ENCODE measurements at regions not wholly inside any gene's neighbourhood (a gene's known extent, or its start where the extent isn't known, plus 50 kb on each side); places are given as distances from the start of the nearest gene placed in this dataset.

DNA sequence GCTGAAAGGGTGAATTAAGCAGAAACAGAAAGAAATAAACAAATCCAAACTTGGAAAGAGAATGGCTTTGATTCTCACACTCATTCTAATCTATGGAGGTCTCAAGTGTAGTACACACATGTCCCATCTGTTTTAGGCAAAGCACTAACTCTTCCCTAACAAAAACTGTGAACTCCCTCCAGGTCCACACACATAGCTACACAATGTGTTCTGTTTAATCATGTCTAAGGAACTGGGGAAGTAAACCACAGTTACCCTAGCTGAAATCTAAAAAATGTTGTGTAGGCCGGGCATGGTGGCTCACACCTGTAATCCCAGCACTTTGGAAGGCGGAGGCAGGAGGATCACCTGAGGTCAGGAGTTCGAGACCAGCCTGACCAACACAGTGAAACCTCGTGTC is 118.7 kb upstream of the FST start:
- TF ChIP-seq EZH2phosphoT487 (IDR thresholded peaks at IDR 0.05; ENCODE audit: low read depth): no peak
- TF ChIP-seq, protein P1, sequence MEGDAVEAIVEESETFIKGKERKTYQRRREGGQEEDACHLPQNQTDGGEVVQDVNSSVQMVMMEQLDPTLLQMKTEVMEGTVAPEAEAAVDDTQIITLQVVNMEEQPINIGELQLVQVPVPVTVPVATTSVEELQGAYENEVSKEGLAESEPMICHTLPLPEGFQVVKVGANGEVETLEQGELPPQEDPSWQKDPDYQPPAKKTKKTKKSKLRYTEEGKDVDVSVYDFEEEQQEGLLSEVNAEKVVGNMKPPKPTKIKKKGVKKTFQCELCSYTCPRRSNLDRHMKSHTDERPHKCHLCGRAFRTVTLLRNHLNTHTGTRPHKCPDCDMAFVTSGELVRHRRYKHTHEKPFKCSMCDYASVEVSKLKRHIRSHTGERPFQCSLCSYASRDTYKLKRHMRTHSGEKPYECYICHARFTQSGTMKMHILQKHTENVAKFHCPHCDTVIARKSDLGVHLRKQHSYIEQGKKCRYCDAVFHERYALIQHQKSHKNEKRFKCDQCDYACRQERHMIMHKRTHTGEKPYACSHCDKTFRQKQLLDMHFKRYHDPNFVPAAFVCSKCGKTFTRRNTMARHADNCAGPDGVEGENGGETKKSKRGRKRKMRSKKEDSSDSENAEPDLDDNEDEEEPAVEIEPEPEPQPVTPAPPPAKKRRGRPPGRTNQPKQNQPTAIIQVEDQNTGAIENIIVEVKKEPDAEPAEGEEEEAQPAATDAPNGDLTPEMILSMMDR (IDR thresholded peaks at IDR 0.05; ENCODE audit: low read depth, low read length): no peak
